Frontal cortex (tissue), 3 donors: ENCODE measurements at regions not wholly inside any gene's neighbourhood (a gene's known extent, or its start where the extent isn't known, plus 50 kb on each side); places are given as distances from the start of the nearest gene placed in this dataset.

Source experiments
- DNase-seq, 2 donors: peaks; one replicate each; pipeline ENCODE4 v3.0.0; 2012; ENCODE audit warnings: low spot score in 2 of 2
- FAIRE-seq: peaks from 2 replicates; lab custom pipeline; 2012; peaks lifted over from hg19 to GRCh38; lab: Jason Lieb, UNC
- donor health status: control.
- donor health status: control.
- donor health status: control.

DNA sequence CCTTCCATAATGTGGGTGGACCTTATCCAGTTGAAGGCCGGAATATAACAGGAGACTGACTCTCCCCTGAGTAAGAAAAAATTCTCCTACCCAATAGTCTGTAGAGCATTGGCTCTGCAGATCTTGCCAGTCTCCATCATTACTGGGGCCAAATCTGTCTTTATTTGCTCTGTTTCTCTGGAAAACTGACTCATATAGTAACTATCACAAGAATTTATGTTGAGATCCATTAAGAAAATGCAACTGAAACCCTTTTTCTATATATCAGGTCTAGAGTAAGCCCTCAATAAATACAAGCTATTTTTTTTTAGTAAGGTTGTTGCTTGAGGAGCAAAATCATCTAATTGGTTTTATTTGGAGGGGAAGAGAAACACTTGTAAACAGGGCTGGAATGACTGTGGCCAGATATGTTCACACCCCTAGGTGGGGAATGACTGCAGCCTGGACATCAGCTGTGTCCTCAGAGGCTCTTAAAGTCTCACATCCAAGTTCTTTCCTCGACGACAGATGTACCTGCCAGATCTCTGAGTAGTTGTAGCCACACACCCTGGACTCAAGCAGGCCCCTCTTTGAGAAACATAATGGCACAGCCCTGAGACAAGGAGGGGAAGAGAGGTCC is 339.7 kb downstream of the TNS1 start:
- FAIRE-seq (no peak), DNase-seq (no peak)

DNA sequence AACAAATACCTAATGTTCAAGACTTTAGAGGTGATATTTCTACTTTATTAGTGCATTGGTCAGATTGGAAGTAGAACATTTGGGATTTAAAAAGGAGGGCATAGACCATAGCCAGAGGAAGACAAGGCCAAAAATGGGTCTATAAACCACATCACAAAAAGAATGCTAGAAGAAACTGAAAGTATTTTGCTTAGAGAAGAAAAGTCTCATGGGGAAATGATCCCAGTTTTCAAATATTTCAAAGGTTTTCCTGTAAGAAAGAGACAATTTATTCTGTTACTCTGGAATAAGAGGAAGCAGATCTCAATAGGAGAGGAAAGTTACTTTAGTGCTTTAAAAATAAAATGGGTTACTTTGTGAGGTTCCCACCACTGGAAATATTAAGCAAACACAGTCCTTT is 341.4 kb downstream of the TNS1 start:
- FAIRE-seq (no peak), DNase-seq (no peak)

GRCh38 chr2:217660423-217660822 is 342.4 kb downstream of the TNS1 start:
- DNase-seq (no peak), FAIRE-seq (no peak)

- DNase-seq (no peak), FAIRE-seq (no peak)
Observed at GRCh38 chr2:217658806-217659205, 344.0 kb downstream of the TNS1 start.

- no peak for FAIRE-seq
- no peak for DNase-seq
Observed at GRCh38 chr2:217657252-217657651, 345.5 kb downstream of the TNS1 start.

DNA sequence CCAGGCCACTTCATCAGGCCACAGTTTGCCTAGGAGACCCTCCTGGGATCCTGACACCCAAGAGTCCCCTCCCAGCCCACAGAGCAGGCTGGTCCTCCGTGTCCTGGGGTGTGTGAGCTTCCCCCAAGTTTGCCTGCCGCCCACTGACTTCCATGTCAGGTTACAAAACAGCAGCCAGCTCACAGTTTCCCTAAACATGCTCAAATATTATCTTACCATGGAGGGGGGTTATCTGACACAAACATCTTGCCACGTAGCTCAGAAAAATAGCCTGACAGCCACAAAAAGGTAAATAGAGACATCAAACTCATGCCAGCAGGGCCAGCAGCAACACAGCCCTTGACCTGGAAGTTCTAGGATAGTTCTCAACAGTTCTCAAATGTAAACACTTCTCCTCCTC is 346.5 kb downstream of the TNS1 start:
- FAIRE-seq (no peak), DNase-seq (no peak)

GRCh38 chr2:217655651-217656050 is 347.1 kb downstream of the TNS1 start:
- DNase-seq: no peak
- FAIRE-seq: no peak

- FAIRE-seq (no peak), DNase-seq (no peak)
Observed at GRCh38 chr2:217654168-217654567, 348.6 kb downstream of the TNS1 start.

GRCh38 chr2:217652761-217653639 is 349.8 kb downstream of the TNS1 start:
- FAIRE-seq: no peak
- DNase-seq: peak in 1 of 2 donors; percentile 35

GRCh38 chr2:217650716-217651360 is 352.0 kb downstream of the TNS1 start:
- DNase-seq (peak in 1 of 2 donors; percentile 45), FAIRE-seq (no peak)

DNA sequence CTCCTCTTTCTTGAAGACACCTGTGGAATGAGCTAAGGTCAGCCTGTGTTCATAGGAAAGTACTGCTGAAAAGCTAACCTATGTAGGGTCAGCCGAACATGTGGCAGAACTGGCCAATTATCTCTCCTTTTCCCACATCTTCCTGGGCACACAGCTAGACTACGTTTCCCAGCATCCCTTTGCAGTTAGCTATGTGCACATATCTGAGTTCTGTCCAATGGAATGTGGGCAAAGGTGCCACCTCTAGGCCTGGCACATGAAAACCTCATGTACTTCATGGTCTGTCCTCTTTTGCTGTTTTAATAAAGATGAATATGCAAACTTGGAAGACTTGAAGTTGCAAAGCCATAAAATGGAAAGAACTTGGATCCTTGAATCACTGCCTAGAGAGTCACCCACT is 352.6 kb downstream of the TNS1 start:
- FAIRE-seq (no peak), DNase-seq (no peak)

GRCh38 chr2:217647925-217648324 is 354.9 kb downstream of the TNS1 start:
- FAIRE-seq: no peak

GRCh38 chr2:217647226-217647625 is 355.6 kb downstream of the TNS1 start:
- DNase-seq: no peak
- FAIRE-seq: no peak

More at GRCh38 chr2:217647925-217648324, 354.9 kb downstream of the TNS1 start:
- no peak for DNase-seq

DNA sequence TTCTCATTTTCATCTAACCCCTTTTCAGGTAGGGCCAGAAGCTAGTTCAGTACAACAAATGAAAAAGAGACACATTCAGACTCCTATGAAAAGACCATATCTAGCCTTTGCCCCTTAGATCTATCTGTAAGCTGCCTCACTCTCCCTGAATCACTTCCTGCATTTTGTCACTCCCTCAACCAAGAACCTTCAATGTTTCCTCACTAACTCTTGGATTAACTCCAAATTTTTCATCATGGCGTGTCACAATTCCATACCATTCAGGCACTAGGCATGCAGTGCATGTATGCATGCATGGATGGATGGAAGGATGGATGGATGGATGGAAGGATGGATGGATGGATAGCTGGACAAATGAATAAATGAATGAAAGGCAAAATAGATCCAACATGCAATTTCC is 356.9 kb downstream of the TNS1 start:
- FAIRE-seq (no peak), DNase-seq (no peak)

- FAIRE-seq: no peak
Observed at GRCh38 chr2:217643789-217644301, 358.9 kb downstream of the TNS1 start.

DNA sequence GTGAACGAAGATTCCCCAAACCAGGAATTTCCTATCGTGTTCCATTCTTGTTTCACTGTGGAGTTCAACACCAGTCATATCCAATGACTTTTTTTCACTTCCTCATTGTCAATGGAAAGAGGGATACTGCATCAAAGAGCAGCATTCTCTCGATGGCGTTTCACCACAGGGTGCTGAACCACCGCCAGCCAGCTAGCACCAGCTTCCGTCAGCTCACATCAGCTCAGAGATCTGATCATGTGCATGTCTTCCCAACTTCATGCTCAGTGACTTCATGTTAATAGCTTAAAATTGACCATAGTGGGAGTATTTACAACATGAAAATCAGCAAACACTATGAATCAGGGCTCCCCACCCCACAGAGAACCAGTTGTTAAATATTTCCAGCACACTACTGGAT is 359.9 kb downstream of the TNS1 start:
- DNase-seq (no peak), FAIRE-seq (no peak)

More at GRCh38 chr2:217643789-217644301, 358.9 kb downstream of the TNS1 start:
- no peak for DNase-seq

DNA sequence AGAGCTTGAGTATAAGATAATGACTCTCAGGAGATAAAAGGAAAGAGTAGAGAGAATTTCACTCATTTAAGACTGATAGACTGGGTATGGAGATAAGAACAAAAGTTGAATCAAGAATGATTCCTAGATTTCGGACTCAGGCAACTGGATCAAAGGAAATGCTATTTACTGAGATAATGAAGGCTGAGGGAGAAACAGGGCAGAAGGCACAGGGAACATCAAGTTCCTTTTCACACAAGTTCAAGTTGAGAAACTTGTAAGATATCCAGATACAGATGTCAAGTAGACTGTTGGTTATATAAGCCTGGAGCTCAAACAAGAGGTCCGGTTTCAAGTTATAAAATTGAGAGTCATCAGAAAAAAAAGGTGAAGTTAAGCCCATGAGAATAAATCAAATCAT is 360.8 kb downstream of the TNS1 start:
- DNase-seq (no peak), FAIRE-seq (no peak)

DNA sequence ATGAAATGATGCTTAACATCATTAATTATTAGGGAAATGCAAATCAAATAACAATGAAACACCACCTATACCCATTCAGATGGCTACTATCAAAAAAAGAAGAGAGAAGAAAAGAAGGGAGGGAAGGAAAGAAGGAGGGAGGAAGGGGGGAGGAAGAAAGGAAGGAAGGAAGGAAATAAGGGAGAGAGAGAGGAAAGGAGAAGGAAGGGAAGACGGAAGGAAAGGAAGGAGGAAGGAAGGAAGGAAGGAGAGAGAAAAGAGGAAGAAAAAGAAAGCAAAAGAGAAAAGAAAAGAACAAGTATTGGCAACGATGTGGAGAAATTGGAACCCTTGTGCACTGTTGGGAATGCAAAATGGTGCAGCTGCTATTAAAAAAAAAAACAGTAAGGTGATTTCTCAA is 363.3 kb downstream of the TNS1 start:
- DNase-seq (no peak), FAIRE-seq (no peak)

DNA sequence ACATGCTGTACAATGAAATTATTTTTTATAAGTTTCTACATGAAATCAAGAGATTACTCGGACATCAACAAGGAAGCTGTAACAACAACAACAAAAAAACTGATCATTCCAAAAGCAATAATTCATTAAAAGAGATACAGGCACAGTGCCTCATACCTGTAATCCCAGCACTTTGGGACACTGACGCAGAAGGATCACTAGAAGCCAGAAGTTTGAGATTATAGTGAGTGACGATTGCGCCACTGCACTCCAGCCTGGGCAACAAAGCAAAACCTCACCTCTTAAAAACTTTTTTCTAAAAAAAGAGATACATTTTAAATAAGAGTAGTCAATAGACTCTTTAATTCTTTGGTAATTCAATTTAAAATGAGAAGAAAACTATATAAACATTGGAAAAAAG is 364.3 kb downstream of the TNS1 start:
- DNase-seq: no peak
- no peak for FAIRE-seq

- no peak for FAIRE-seq
Observed at GRCh38 chr2:217638031-217638430, 364.8 kb downstream of the TNS1 start.

More at GRCh38 chr2:217638031-217638430, 364.8 kb downstream of the TNS1 start:
- DNase-seq: no peak
